H9 (cell line): ENCODE measurements at regions not wholly inside any gene's neighbourhood (a gene's known extent, or its start where the extent isn't known, plus 50 kb on each side); places are given as distances from the start of the nearest gene placed in this dataset.

Source experiments
- DNase-seq: peaks from one replicate; pipeline ENCODE4 v3.0.0-alpha.2; 2017
- H2AFZ ChIP-seq: one replicate; pipeline ENCODE4 v1.6.1; 2013; ENCODE audit warnings: mild to moderate bottlenecking, low read length, control low read depth, moderate library complexity
- H2AK5ac ChIP-seq: 2 replicates; pipeline ENCODE4 v1.6.1; 2013; ENCODE audit warnings: low read length, control low read depth, mixed read lengths; ENCODE audit not compliant: insufficient read length
- H2BK120ac ChIP-seq: one replicate; pipeline ENCODE4 v1.6.1; 2013; ENCODE audit warnings: low read depth, mild to moderate bottlenecking, low read length, control low read depth, inconsistent platforms; ENCODE audit not compliant: poor library complexity, severe bottlenecking
- H2BK12ac ChIP-seq: 2 replicates; pipeline ENCODE4 v1.6.1; 2013; ENCODE audit warnings: low read length, control low read depth, mixed read lengths, low read depth; ENCODE audit not compliant: insufficient read length
- H2BK15ac ChIP-seq: 2 replicates; pipeline ENCODE4 v1.6.1; 2013; ENCODE audit warnings: low read depth, low read length, control low read depth
- H2BK20ac ChIP-seq: one replicate; pipeline ENCODE4 v1.6.1; 2013; ENCODE audit warnings: low read depth, mild to moderate bottlenecking, low read length, control low read depth, inconsistent platforms; ENCODE audit not compliant: poor library complexity, severe bottlenecking
- H2BK5ac ChIP-seq: 2 replicates; pipeline ENCODE4 v1.6.1; 2013; ENCODE audit warnings: low read length, control low read depth, mixed read lengths; ENCODE audit not compliant: insufficient read length
- H3K14ac ChIP-seq: 2 replicates; pipeline ENCODE4 v1.6.1; 2013; ENCODE audit warnings: low read length, control low read depth; ENCODE audit not compliant: insufficient read depth
- H3K18ac ChIP-seq: 2 replicates; pipeline ENCODE4 v1.6.1; 2013; ENCODE audit warnings: low read depth, mild to moderate bottlenecking, mixed read lengths, low read length, control low read depth; ENCODE audit not compliant: insufficient read length
- H3K23ac ChIP-seq: 2 replicates; pipeline ENCODE4 v1.6.1; 2013; ENCODE audit warnings: low read length, control low read depth, mixed read lengths, low read depth; ENCODE audit not compliant: insufficient read length
- H3K23me2 ChIP-seq: 2 replicates; pipeline ENCODE4 v1.6.1; 2013; ENCODE audit warnings: low read depth, mild to moderate bottlenecking, mixed read lengths, low read length, control low read depth; ENCODE audit not compliant: insufficient read length, poor library complexity, severe bottlenecking
- H3K27ac ChIP-seq: 2 replicates; pipeline ENCODE4 v1.5.1; 2013; ENCODE audit warnings: low read length, control low read depth, mixed read lengths, low read depth; ENCODE audit not compliant: insufficient read length
- H3K27me3 ChIP-seq: 2 replicates; pipeline ENCODE4 v1.6.1; 2013; ENCODE audit warnings: low read length, control low read depth, inconsistent platforms; ENCODE audit not compliant: insufficient read depth
- H3K4ac ChIP-seq: 2 replicates; pipeline ENCODE4 v1.6.1; 2013; ENCODE audit warnings: low read depth, mild to moderate bottlenecking, control low read depth, inconsistent platforms, low read length, moderate library complexity
- H3K4me1 ChIP-seq: 2 replicates; pipeline ENCODE4 v1.6.1; 2013; ENCODE audit warnings: low read length, control low read depth, inconsistent platforms; ENCODE audit not compliant: insufficient read depth
- H3K4me2 ChIP-seq: 2 replicates; pipeline ENCODE4 v1.6.1; 2013; ENCODE audit warnings: low read length, control low read depth, mixed read lengths; ENCODE audit not compliant: insufficient read length, insufficient read depth
- H3K56ac ChIP-seq: 2 replicates; pipeline ENCODE4 v1.6.1; 2013; ENCODE audit warnings: low read depth, mild to moderate bottlenecking, mixed read lengths, low read length, control low read depth; ENCODE audit not compliant: insufficient read length
- H3K79me1 ChIP-seq: 2 replicates; pipeline ENCODE4 v1.6.1; 2013; ENCODE audit warnings: low read depth, mild to moderate bottlenecking, moderate library complexity, low read length, control low read depth, inconsistent platforms; ENCODE audit not compliant: insufficient read depth, poor library complexity, severe bottlenecking
- H3K79me2 ChIP-seq: 2 replicates; pipeline ENCODE4 v1.6.1; 2013; ENCODE audit warnings: low read length, control low read depth, inconsistent platforms; ENCODE audit not compliant: insufficient read depth
- H3K9ac ChIP-seq: 2 replicates; pipeline ENCODE4 v1.6.1; 2013; ENCODE audit warnings: low read length, control low read depth, mixed read lengths; ENCODE audit not compliant: insufficient read length; ENCODE audit errors: extremely low read depth
- H3K9me3 ChIP-seq: one replicate; pipeline ENCODE4 v1.6.1; 2013; ENCODE audit warnings: low read depth, low read length, inconsistent platforms; ENCODE audit not compliant: control insufficient read depth
- H3T11ph ChIP-seq: one replicate; pipeline ENCODE4 v1.6.1; 2013; ENCODE audit warnings: mild to moderate bottlenecking, low read length, control low read depth, inconsistent platforms
- H4K20me1 ChIP-seq: one replicate; pipeline ENCODE4 v1.6.1; 2013; ENCODE audit not compliant: control insufficient read depth, insufficient read length, insufficient read depth
- H4K5ac ChIP-seq: 2 replicates; pipeline ENCODE4 v1.6.1; 2013; ENCODE audit warnings: low read depth, mild to moderate bottlenecking, mixed read lengths, low read length, control low read depth; ENCODE audit not compliant: insufficient read length
- H4K8ac ChIP-seq: replicated peaks from 2 replicates; pipeline ENCODE4 v1.6.1; 2013; ENCODE audit warnings: low read length, control low read depth, mixed read lengths, low read depth; ENCODE audit not compliant: insufficient read length
- H4K91ac ChIP-seq: 2 replicates; pipeline ENCODE4 v1.6.1; 2013; ENCODE audit warnings: low read depth, mild to moderate bottlenecking, moderate library complexity, mixed read lengths, low read length, control low read depth; ENCODE audit not compliant: insufficient read length
- H3K27ac Mint-ChIP-seq, 3 experiments: 2 replicates in 2 of 3; 3 replicates in 1 of 3; pipeline ENCODE4 v1.8.0; 2020 to 2021; ENCODE audit warnings: mixed read lengths in 3 of 3, mild to moderate bottlenecking in 1 of 3, moderate library complexity in 1 of 3
- H3K27me3 Mint-ChIP-seq: 2 replicates; pipeline ENCODE4 v1.8.0; 2021; ENCODE audit warnings: low read depth, mild to moderate bottlenecking, moderate library complexity, mixed read lengths
- H3K36me3 Mint-ChIP-seq, 3 experiments: 2 replicates in 2 of 3; 3 replicates in 1 of 3; pipeline ENCODE4 v1.8.0; 2020 to 2021; ENCODE audit warnings: low read depth in 3 of 3, mixed read lengths in 3 of 3; ENCODE audit not compliant: insufficient read depth in 1 of 3
- H3K4me1 Mint-ChIP-seq, 2 experiments: 2 replicates each; pipeline ENCODE4 v1.8.0; 2020; ENCODE audit warnings: mixed read lengths in 2 of 2
- H3K4me3 Mint-ChIP-seq, 2 experiments: 2 replicates in 1 of 2; 3 replicates in 1 of 2; pipeline ENCODE4 v1.8.0; 2020 to 2021; ENCODE audit warnings: mild to moderate bottlenecking in 2 of 2, mixed read lengths in 2 of 2, moderate library complexity in 1 of 2
- H3K9me3 Mint-ChIP-seq, 2 experiments: 2 replicates in 1 of 2; 3 replicates in 1 of 2; pipeline ENCODE4 v1.8.0; 2020; ENCODE audit warnings: mild to moderate bottlenecking in 2 of 2, mixed read lengths in 2 of 2, moderate library complexity in 1 of 2
- WGBS: extraction: QIAGEN DNeasy Blood & Tissue Kit; methylation state at CpG from one replicate; pipeline ENCODE4 v1.1.7; 2013; ENCODE audit warnings: missing lambda C conversion rate, low lambda C conversion rate, mixed read lengths; ENCODE audit not compliant: insufficient read length; ENCODE audit errors: extremely low coverage; 5-methylcytosine and 5-hydroxymethylcytosine counted together
- TF ChIP-seq, protein P1 (sequence below): fragments of 200-600 bp; sonication (generic); conservative IDR thresholded peaks from 3 replicates; pipeline ENCODE4 v1.8.0; 2021; ENCODE audit warnings: antibody characterized with exemption, mild to moderate bottlenecking

DNA sequence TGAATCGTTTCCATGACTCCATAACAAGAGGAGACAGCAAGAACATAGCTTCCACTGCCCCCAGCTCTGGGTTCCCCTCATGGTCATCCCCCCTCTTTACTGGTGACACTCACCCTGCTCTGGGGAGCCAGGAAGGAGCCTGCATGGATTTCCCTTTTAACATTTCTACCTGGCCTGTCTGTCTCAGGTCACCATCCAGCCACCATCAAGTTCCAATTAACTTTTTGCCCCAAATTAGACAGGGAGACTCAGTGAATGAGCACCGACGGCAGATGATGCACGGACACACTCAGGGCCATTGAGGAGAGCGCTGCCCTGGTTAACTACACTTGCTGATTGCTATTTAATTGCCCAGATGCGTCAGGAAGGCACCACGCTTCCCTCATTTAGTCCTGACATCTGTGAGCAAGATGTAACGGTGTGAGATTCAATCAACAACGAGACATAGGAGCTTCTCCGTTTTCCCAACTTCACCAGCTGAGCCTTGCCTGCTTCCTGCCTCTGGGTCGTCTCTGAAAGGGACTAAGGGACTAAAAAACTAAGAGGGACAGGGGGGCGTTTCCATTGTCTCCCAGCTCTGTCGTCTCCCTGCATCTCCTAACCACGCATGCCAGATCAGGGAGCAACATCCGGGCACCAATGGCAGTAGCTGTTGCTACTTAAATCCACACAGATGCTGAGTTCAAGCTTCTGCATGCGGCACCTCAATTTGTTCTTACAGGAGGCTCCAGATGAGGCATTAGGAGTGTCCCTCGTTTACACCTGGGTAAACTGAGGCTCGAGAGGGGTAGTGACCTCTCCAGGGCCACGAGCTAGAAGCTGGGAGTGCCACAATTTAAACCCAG lies 426.7 kb downstream of the NPHP4 start:
- Histone ChIP-seq H4K8ac (no peak overlapping the region), H2AK5ac (no peak overlapping the region), H3T11ph (no peak overlapping the region), H3K27ac (no peak overlapping the region), H3K79me2 (no peaks in the 10 kb centered on the region), H2BK20ac (no peak overlapping the region), H3K27me3 (no peaks in the 10 kb centered on the region), H3K9me3 (no peaks in the 10 kb centered on the region), H2AFZ (no peak overlapping the region), H4K5ac (no peak overlapping the region), H3K9ac (no peak overlapping the region), H2BK120ac (no peak overlapping the region), H3K23me2 (no peaks in the 10 kb centered on the region), H3K23ac (no peak overlapping the region), H3K14ac (no peak overlapping the region), H3K79me1 (no peaks in the 10 kb centered on the region), H2BK15ac (no peak overlapping the region), H2BK12ac (no peak overlapping the region), H3K18ac (no peak overlapping the region), H4K91ac (no peak overlapping the region), H3K4me2 (no peak overlapping the region), H3K4me1 (no peaks in the 10 kb centered on the region), H3K56ac (no peak overlapping the region), H3K4ac (no peak overlapping the region), H4K20me1 (no peaks in the 10 kb centered on the region), H2BK5ac (no peak overlapping the region)
- Mint-ChIP-seq H3K4me3 (no peak overlapping the region), H3K4me1 (no peaks in the 10 kb centered on the region), H3K27ac (peak overlapping the region in 1 of 3 experiments; percentile 82; a peak in 2 of 7 replicates), H3K27me3 (peaks cover 7% of the 10 kb centered on the region), H3K36me3 (no peaks in the 10 kb centered on the region), H3K9me3 (peaks cover 14% of the 10 kb centered on the region in 2 experiments)
- TF ChIP-seq, protein P1, sequence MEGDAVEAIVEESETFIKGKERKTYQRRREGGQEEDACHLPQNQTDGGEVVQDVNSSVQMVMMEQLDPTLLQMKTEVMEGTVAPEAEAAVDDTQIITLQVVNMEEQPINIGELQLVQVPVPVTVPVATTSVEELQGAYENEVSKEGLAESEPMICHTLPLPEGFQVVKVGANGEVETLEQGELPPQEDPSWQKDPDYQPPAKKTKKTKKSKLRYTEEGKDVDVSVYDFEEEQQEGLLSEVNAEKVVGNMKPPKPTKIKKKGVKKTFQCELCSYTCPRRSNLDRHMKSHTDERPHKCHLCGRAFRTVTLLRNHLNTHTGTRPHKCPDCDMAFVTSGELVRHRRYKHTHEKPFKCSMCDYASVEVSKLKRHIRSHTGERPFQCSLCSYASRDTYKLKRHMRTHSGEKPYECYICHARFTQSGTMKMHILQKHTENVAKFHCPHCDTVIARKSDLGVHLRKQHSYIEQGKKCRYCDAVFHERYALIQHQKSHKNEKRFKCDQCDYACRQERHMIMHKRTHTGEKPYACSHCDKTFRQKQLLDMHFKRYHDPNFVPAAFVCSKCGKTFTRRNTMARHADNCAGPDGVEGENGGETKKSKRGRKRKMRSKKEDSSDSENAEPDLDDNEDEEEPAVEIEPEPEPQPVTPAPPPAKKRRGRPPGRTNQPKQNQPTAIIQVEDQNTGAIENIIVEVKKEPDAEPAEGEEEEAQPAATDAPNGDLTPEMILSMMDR: no peak
- WGBS: no CpG with 5 or more reads among the region's 19 CpGs
- DNase-seq: no peak
